Stromal cell of bone marrow (primary cell): ENCODE measurements at regions not wholly inside any gene's neighbourhood (a gene's known extent, or its start where the extent isn't known, plus 50 kb on each side); places are given as distances from the start of the nearest gene placed in this dataset.
"Not testable (repeated sequence)": the region's sequence is repeated elsewhere in the genome, so short reads cannot be mapped to it uniquely, and the experiment has no call there.

Experiments
- DNase-seq: peaks from one replicate; pipeline ENCODE4 v3.0.0-alpha.2; 2012; ENCODE audit warnings: low read depth

DNA sequence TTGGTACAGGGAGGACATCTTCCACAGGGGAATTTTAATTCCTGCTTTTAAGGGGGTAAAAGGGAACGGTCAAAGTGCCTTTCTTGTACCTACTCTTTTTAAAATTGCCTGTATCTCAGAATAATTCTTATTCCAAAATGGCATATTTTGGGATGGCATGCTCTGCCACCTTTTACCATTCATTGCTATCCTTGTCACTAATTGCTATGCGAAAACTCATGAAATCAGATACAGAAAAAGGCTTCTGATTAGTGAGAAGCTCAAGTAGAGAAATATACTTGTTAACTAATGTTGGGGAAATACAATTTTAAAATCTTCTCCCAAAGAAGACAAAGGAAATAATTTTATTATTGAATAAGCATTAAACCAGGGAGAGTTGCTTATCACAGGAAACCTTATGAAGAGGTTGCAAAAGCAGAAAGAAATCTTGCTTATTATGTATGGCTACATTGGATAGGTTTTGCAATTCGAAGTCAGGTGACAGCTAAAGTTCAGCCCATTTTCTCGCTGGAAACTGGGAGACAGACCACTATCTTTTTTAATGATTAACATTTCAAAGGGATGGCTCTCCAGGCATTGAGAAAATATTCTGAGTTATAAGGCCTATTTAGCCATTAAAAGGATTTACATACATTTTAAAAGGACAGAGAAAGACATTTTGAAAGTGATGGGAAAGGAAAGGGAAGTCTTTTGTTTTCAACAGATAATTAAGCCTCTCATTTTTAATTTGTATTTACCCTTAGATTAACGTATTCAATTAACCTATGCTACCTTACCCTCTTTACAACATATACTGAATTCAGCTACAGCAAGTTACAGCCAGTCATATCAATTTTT lies 110.3 kb upstream of the PRSS16 start:
- DNase-seq = no peak

DNA sequence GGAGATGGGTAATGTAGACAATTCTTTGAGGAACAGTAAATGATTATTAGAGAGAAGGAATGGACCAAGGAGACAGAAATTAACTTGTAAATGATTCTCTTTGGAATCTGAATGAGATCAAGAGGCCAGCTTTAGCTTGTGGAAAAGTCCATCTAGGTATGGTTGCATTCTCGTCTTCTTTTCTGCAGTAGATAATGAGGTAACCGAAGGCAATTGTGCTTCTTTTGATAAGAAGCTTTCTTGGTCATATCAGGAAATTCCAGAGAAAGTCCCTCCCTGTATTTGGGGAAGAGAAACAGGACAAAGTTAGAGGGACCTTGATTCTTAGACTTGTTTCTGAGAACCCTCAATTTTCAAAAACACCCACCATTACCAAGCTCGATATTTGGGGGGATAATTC lies 109.1 kb upstream of the PRSS16 start:
- DNase-seq = no peak

DNA sequence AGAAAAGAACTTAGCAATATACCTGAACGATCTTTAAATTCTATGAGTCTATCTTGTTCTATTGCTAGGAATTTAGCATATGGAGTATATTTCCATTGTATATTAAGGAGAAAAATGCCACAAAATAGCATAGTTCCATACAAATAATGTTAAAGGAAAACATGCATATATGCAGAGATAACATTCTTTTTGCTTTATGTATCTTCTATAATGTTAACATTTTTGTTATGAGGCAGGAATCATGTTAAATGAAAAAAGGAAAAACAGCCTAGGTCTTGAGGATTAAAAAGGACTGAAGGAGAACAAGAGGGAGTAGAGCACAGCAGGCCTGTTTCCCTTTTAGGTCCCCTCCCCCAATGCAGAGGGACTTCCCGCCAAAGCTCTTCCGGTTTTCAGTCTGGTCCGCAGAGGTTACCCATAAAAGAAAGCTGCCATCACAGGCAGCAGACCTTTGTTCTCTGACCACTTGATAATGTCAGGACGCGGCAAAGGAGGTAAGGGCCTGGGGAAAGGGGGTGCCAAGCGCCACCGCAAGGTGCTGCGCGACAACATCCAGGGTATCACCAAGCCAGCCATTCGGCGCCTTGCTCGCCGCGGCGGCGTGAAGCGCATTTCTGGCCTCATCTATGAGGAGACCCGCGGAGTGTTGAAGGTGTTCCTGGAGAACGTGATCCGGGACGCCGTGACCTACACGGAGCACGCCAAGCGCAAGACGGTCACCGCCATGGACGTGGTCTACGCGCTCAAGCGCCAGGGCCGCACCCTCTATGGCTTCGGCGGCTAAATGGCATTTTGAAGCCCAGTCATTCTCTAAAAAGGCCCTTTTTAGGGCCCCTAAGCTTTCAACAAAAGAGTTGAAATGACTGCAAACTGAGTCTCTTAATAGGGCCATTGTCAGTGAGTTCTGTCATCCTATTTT lies 108.4 kb upstream of the PRSS16 start:
- peak; percentile 16 for DNase-seq

DNA sequence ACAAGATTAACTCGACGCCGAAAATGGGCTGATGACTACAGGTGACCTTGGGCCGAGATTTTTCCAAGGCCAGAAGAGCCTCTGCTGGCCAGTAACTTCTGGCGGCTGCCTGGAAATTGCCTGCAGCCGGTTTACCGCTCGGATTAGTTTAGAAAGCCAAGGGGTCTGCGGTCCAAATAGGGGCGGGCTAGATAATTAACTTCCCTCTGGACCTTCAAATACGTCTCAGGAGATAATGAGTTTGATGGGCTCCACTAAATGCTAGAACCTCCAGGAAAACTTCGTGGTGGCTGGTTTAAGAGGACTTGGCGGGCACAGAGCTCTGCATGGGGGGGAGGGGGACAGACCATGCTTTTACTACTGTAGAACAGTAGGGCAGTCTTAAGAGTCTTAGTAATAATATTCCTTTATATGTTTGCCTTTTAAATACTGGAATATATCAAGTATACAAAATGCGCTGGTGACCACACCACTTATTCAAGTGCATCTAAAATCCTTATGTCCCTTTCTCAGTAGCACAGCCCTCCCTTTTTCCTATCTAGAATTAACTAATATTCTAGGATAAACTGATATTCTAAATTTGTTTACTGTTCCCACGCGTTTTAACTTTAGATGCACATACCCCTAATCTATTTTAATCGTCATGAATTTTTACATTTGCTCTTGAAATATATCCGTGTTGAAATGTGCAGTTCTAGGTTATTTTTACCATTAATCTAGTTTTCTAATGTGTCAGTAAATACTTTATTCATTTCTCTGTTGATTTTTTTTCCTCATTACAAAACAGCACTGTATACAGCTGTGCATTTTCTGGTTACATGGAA lies 107.5 kb upstream of the PRSS16 start:
- no peak for DNase-seq

DNA sequence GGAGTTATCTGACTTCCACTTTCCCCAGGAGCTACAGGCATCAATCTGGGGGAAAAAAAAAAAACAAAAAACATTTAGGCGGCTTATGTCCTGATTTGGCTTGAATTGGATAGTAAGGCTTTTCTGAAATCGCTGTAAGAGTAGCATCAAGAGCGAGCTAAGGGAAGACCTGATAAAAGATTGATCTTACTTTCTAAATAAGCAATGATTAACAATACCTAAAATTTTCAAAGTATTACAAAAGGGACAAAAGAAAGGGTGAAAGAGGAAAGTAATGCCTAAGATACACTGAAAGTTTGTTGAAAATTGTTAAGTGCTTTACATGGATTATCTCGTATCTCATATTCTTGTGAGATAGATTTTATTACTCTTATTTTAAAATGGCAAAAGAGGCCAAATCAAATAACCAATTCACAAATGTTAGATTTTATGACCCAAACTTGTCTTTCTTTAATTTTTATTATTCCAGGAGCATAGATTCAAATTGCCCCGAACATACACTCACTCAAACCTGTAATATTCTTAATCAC lies 106.4 kb upstream of the PRSS16 start:
- DNase-seq = no peak

DNA sequence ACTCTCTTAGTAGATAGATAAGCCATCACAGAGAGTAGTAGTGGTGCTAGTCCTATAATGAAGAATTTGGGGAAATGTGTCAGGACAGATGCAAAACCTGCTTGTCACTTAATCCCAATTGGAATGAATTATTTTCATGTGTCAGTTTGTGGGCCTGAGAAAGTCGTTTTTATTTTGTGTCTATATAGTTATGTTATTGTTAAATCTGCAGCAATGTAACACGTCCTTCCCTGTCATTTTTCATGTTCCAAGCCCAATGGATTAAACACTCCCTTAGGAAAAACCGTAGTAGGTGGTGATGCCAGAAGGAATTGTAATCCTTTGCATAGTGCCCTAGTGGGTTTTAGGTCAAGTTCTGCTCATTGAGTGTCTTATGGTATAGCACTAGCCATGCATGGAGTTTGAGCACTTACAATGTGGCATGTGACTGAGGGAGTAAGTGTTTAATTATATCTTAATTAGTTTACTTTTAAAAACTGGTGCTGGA lies 105.9 kb upstream of the PRSS16 start:
- no peak for DNase-seq

DNA sequence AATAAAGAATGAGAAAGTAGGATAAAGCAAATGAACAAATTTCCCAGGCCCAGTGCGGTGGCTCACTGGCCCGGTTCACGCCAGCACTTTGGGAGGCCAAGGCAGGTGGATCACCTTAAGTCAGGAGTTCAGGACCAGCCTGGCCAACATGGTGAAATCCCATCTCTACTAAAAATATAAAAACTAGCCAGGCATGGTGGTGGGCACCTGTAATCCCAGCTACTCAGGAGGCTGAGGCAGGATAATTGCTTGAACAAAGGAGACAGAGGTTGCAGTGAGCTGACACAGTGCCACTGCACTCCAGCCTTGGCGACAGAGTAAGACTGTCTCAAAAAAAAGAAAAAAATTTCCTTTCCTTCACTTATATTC lies 104.5 kb upstream of the PRSS16 start:
- DNase-seq = not testable (repeated sequence)

DNA sequence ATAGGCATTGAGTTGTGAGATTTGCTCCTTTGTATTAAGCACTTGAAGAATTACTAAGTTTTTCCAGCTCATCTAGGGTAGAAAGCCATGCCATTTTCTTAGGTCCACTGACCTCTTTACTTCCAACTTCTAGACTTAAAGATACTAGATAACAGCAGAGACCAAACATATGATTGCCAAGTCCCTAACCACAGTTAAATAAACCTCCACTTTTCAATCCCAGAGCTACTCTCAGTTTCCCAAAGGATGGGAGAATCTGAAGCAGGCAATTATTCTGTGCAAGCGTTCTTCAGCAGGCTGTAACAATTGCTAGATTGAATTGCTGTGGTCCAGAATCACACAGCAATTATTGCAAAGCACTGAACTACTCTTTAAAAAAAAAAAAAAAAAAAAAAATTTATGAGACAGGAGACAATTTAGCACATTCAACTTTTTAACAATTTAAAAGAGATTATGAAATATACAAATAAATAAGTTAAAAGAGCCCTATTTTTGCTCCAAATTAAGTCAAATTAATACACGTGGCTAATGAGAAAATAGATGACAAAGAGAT lies 104.0 kb upstream of the PRSS16 start:
- DNase-seq = no peak

DNA sequence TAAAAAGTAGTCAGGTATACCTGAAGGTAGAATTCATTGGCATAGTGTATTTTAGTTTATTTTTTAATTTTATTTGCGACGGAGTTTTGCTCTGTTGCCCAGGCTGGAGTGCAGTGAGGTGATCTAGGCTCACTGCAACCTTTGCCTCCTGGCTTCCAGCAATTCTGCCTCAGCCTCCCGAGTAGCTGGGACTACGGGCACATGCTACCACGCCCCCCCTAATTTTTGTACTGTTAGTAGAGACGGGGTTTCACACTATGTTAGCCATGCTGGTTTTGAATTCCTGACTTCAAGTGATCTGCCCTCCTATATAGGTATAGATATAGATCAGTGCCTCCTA lies 102.8 kb upstream of the PRSS16 start:
- no peak for DNase-seq

DNA sequence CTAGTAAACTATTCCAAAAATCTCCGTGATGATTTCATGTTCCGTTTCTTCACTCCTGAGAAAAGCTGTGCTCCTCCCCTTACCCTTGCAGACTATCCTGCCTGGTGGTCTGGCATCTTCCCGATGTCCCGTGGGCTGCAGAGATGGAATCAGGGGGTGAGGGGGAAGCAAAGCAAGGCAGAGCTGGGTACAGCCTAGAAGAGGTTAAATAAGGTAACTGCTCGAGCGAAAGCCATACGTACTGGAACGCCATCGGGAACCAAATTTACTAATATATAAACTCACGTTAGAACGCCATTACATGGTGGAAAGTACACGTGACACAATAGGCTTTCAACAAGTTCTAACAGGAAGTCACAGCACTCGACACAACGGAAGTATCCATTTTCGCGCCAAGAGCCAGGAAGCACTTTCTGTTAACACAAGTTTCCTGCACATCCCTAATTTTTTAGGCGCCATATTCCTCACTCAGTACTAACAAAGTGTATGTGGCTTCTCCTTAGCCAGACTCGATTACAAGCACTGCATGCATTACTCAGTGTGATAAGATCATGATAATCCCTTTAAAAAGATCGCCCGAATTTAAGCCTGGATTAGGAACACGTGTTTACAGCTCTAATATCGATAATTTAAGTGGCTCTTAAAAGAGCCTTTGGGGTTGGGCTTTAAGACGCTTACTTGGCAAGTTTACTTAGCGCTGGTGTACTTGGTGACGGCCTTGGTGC lies 101.6 kb upstream of the PRSS16 start:
- peak; percentile 89 for DNase-seq

DNA sequence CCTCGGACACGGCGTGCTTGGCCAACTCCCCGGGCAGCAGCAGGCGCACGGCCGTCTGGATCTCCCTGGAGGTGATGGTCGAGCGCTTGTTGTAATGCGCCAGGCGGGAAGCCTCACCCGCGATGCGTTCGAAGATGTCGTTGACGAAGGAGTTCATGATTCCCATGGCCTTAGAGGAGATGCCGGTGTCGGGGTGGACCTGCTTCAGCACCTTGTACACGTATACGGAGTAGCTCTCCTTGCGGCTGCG lies 101.1 kb upstream of the PRSS16 start:
- not testable (repeated sequence) for DNase-seq

DNA sequence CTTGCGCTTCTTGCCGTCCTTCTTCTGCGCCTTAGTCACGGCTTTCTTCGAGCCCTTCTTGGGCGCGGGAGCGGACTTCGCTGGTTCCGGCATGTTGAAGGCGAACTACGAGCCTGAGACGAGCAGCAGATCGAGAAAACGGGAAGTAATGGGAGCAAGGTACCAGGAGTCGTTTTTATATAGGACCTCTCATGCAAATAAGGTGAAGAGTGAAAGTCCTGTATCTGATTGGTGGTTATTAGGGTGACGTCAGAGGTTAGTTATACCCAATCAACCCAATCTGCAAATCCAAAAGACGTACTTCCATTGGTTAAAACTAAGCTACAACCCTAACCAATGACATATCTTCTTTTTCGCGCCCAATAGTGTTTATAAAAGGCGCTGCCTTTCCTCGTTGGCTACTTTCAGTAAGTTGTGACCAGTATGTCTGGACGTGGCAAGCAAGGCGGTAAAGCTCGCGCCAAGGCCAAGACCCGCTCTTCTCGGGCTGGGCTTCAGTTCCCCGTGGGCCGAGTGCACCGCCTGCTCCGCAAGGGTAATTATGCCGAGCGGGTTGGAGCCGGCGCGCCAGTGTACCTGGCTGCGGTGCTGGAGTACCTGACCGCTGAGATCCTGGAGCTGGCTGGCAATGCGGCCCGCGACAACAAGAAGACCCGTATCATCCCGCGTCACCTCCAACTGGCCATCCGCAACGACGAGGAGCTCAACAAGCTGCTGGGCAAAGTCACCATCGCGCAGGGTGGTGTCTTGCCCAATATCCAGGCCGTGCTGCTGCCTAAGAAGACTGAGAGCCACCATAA lies 100.6 kb upstream of the PRSS16 start:
- peak; percentile 99 for DNase-seq

DNA sequence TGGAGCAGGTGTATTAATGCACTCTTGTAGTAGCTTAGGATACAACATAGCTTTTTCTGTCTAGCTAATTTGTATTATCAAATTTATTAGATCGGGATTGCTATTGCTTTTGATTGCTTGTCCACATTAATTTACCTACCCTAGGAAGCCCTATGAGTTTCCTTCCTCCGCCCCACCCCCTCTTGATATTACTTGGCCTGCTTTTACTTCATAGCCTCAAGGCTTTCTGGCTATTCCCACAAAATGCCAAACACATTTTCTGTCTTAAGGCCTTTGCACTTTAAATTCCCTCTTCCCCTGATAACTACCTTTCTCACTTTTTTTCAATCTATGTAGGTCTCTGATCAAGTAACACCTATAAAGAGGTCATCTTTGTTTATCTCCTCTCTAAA lies 99.1 kb upstream of the PRSS16 start:
- DNase-seq = no peak

DNA sequence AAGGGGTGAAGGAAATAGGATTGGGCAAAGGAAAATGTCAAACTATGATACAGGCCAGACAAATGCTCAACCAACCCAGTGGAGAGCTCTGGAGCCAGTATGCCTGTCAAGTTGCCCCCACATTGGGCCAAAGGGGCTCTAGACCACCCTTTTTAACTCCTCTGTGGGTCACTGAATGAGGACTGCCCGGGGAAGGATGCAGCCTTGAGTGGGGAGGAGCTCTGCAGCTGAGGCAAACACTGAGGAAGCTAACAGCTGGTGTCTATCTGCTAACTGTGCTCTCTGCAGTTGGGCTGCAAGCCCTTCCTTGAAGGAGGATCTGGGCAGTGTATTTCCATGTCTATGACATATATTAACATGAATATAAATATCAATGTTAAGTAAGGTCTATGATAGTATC lies 98.4 kb upstream of the PRSS16 start:
- no peak for DNase-seq

DNA sequence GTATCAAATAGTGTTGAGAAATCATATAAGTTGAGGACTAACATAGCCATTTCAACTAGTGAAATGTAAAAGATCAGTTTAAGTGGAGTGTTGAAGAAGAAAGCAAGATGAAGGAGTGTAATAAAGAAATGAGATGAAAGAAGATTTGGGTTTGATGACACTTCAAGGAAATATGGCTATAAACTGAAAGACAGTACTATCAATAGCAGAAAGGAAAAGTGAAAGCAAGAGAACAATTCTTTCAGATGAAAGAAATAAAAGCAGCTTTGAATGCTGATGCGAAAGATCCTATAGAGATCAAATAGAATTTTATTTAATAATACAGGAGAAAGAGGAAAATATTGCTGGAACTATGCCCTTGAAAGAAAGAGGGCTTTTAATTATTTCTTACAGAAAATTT lies 92.8 kb upstream of the PRSS16 start:
- no peak for DNase-seq

DNA sequence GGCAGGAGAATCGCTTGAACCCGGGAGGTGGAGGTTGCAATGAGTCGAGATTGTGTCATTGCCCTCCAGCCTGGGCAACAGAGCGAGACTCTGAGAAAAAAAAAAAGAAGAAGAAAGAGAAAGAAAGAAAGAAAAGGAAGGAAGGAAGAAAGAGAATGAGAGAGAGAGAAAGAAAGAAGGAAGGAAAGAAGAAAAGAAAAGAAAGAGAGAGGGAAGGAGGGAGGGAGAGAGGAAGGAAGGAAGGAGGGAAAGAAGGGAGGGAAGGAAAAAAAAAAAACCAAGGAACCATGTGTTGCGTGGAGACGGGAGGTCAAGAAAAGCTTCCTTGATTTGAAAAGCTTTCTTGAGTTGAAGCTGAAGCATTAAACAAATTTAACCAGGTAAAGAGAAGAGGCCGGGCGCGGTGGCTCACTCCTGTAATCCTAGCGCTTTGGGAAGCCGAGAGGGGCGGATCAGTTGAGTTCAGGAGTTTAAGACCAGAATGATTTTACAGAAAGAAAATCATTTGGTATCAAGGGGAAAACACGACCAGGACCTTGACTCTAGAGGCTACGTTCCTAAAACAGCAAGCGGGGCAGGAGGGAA lies 90.5 kb upstream of the PRSS16 start:
- DNase-seq = no peak

DNA sequence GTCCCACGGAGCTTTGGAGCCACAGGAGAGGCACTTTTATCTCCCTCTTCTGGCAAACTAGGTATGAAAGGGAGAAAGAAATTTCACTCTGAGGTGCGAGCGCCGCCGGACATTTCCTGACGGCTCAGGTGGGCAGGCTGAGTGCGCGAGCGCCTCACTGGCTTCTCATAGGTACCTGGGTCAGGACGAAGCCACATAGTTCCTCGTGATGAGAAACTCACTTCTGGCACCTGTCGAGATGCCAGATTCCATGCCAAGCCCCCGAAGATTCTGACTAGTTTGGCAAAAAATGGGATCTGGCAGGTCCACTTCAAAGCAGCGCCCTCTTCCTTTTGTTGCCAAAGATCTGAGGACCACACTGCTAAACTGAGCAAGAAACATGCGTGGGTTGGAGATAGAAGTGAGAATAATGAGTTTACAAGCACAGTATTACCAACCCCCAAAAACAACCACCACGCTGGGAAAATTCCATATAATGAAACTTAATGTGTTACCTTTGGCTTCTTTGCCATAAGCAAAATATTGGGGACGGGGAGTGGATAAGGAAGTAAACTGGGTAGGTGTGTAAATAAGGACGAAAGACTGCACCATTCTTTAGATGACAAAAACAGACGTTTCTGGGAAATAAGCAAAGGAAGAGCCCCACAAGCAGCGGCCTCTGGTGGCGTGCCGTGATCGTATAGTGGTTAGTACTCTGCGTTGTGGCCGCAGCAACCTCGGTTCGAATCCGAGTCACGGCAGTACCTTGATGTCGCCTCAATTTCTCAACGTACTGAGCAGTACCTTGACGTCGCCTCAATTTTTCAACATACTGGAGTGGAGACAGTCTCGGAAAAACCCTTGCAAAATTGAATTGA lies 89.8 kb upstream of the PRSS16 start:
- DNase-seq = no peak

DNA sequence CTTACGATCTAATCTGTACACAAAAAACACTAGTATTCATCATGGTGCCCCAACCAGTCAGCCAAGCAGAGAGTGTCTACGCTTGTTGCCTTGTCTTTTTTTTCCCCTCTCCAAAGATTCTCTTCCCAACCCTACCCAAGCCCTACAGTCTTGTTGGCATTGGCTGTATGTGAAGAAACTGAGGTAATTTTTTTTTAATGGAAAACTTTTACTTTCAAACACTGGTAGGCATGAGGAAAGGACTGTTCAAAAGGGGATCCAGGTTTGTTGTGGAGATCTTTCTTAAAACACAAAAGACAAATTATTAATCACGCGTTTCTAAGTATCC lies 89.2 kb upstream of the PRSS16 start:
- no peak for DNase-seq

DNA sequence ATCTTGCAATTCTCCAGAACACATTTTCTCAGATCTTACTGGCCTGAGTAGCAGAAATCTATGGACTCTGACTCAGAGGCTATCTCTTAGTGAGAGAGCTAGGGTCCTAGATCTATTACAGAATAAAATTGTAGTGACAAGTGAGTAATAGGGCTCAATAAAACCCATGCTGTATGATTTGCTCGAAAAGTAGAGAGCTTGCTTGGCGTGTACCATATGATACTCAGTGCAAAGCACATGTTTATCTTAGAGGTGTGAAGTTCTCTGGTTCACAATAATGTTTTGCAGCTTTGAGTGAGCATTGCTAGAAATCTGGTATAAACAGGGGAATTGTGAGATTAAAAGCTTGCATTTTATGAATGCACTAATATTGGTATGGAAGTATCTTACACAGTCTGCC lies 87.8 kb upstream of the PRSS16 start:
- no peak for DNase-seq
